HUES64 (cell line): ENCODE measurements at regions not wholly inside any gene's neighbourhood (a gene's known extent, or its start where the extent isn't known, plus 50 kb on each side); places are given as distances from the start of the nearest gene placed in this dataset.

Experiments
- H3K27ac ChIP-seq: 2 replicates; pipeline ENCODE4 v1.7.0; 2013; ENCODE audit warnings: low read depth, low read length, inconsistent platforms
- H3K27me3 ChIP-seq: 2 replicates; pipeline ENCODE4 v1.6.1; 2013; ENCODE audit warnings: mild to moderate bottlenecking, low read length; ENCODE audit not compliant: insufficient read depth
- H3K36me3 ChIP-seq: 2 replicates; pipeline ENCODE4 v1.6.1; 2013; ENCODE audit warnings: mild to moderate bottlenecking, low read length; ENCODE audit not compliant: insufficient read depth
- H3K4me1 ChIP-seq: 2 replicates; pipeline ENCODE4 v1.6.1; 2013; ENCODE audit warnings: mild to moderate bottlenecking, low read length, moderate library complexity; ENCODE audit not compliant: insufficient read depth
- H3K4me3 ChIP-seq: 2 replicates; pipeline ENCODE4 v1.5.1; 2013; ENCODE audit warnings: mild to moderate bottlenecking, low read length, moderate library complexity
- H3K9ac ChIP-seq: 2 replicates; pipeline ENCODE4 v1.6.1; 2013; ENCODE audit warnings: mild to moderate bottlenecking, low read depth, low read length
- H3K9me3 ChIP-seq: 2 replicates; pipeline ENCODE4 v1.6.1; 2013; ENCODE audit warnings: low read depth, low read length; ENCODE audit not compliant: insufficient read depth
- WGBS: fragments of 150-250, 120-280 bp; methylation state at CpG from one replicate; pipeline ENCODE4 v1.1.7; 2013; ENCODE audit warnings: missing lambda C conversion rate; 5-methylcytosine and 5-hydroxymethylcytosine counted together

- 66% methylated on average over 2 of the region's 2 CpGs for WGBS
- no peaks in the 10 kb centered on the region for H3K36me3 ChIP-seq
- H3K9me3 ChIP-seq, result 0 out of 2 replicates have a peak, but pooled peaks cover 2% of the 10 kb centered on the region
- no peak overlapping the region for H3K9ac ChIP-seq
- no peak overlapping the region for H3K4me3 ChIP-seq
- peaks cover 4% of the 10 kb centered on the region; the same call in 1 of the 2 replicates for H3K27me3 ChIP-seq
- no peaks in the 10 kb centered on the region for H3K4me1 ChIP-seq
- no peak overlapping the region for H3K27ac ChIP-seq
Measured at GRCh38 chr3:24963762-24964625, 464.1 kb upstream of the RARB start.

GRCh38 chr3:24965706-24966385 lies 462.2 kb upstream of the RARB start:
- Histone ChIP-seq H3K9me3 (no peaks in the 10 kb centered on the region), H3K27me3 (no peaks in the 10 kb centered on the region), H3K9ac (no peak overlapping the region), H3K4me1 (no peaks in the 10 kb centered on the region), H3K27ac (no peak overlapping the region), H3K36me3 (no peaks in the 10 kb centered on the region), H3K4me3 (no peak overlapping the region)
- 93% methylated on average over 1 of the region's 2 CpGs for WGBS

- Histone ChIP-seq H3K9ac (no peak overlapping the region), H3K27ac (no peak overlapping the region), H3K27me3 (no peaks in the 10 kb centered on the region), H3K4me3 (no peak overlapping the region), H3K4me1 (no peaks in the 10 kb centered on the region), H3K9me3 (no peaks in the 10 kb centered on the region), H3K36me3 (no peaks in the 10 kb centered on the region)
- 100% methylated on average over 1 of the region's 1 CpG for WGBS
Measured at GRCh38 chr3:24968036-24968435, 460.0 kb upstream of the RARB start.

- Histone ChIP-seq H3K27ac (no peak overlapping the region), H3K9ac (no peak overlapping the region), H3K27me3 (no peaks in the 10 kb centered on the region), H3K4me1 (no peaks in the 10 kb centered on the region), H3K4me3 (no peak overlapping the region), H3K9me3 (no peaks in the 10 kb centered on the region), H3K36me3 (no peaks in the 10 kb centered on the region)
- 100% methylated on average over 1 of the region's 1 CpG for WGBS
Measured at GRCh38 chr3:24972491-24972890, 455.6 kb upstream of the RARB start.

- Histone ChIP-seq H3K4me1 (no peaks in the 10 kb centered on the region), H3K27me3 (no peaks in the 10 kb centered on the region), H3K27ac (no peak overlapping the region), H3K9ac (no peak overlapping the region), H3K4me3 (no peak overlapping the region), H3K9me3 (no peaks in the 10 kb centered on the region), H3K36me3 (no peaks in the 10 kb centered on the region)
- 95% methylated on average over 5 of the region's 5 CpGs for WGBS
Measured at GRCh38 chr3:24981309-24981708, 446.8 kb upstream of the RARB start.

GRCh38 chr3:24981924-24982323 lies 446.1 kb upstream of the RARB start:
- no peak overlapping the region for H3K27ac ChIP-seq
- no peak overlapping the region for H3K4me3 ChIP-seq
- H3K4me1 ChIP-seq, result 0 out of 2 replicates have a peak, but pooled peaks cover 2% of the 10 kb centered on the region
- no peaks in the 10 kb centered on the region for H3K27me3 ChIP-seq
- no peak overlapping the region for H3K9ac ChIP-seq
- no peaks in the 10 kb centered on the region for H3K9me3 ChIP-seq
- no peaks in the 10 kb centered on the region for H3K36me3 ChIP-seq

GRCh38 chr3:24985668-24986067 lies 442.4 kb upstream of the RARB start:
- Histone ChIP-seq H3K9ac (no peak overlapping the region), H3K27ac (no peak overlapping the region), H3K36me3 (no peaks in the 10 kb centered on the region), H3K27me3 (no peaks in the 10 kb centered on the region), H3K9me3 (no peaks in the 10 kb centered on the region), H3K4me3 (no peak overlapping the region), H3K4me1 (0 out of 2 replicates have a peak, but pooled peaks cover 2% of the 10 kb centered on the region)
- WGBS, result 94% methylated on average over 8 of the region's 9 CpGs

GRCh38 chr3:24986612-24987011 lies 441.5 kb upstream of the RARB start:
- H3K27ac ChIP-seq, result no peak overlapping the region
- no peaks in the 10 kb centered on the region for H3K27me3 ChIP-seq
- H3K4me3 ChIP-seq, result no peak overlapping the region
- WGBS, result 87% methylated on average over 7 of the region's 7 CpGs
- H3K36me3 ChIP-seq, result no peaks in the 10 kb centered on the region
- H3K9ac ChIP-seq, result no peak overlapping the region
- 0 out of 2 replicates have a peak, but pooled peaks cover 2% of the 10 kb centered on the region for H3K4me1 ChIP-seq
- no peaks in the 10 kb centered on the region for H3K9me3 ChIP-seq

- H3K4me3 ChIP-seq, result no peak overlapping the region
- no peaks in the 10 kb centered on the region for H3K9me3 ChIP-seq
- 0 out of 2 replicates have a peak, but pooled peaks cover 5% of the 10 kb centered on the region for H3K4me1 ChIP-seq
- WGBS, result 95% methylated on average over 2 of the region's 2 CpGs
- H3K9ac ChIP-seq, result no peak overlapping the region
- no peaks in the 10 kb centered on the region for H3K36me3 ChIP-seq
- H3K27ac ChIP-seq, result no peak overlapping the region
- no peaks in the 10 kb centered on the region for H3K27me3 ChIP-seq
Measured at GRCh38 chr3:24999357-24999756, 428.7 kb upstream of the RARB start.

- 100% methylated on average over 1 of the region's 1 CpG for WGBS
- Histone ChIP-seq H3K36me3 (no peaks in the 10 kb centered on the region), H3K4me3 (no peak overlapping the region)
Measured at GRCh38 chr3:25000971-25001591, 427.0 kb upstream of the RARB start.

GRCh38 chr3:25002052-25002451 lies 426.0 kb upstream of the RARB start:
- Histone ChIP-seq H3K4me1 (0 out of 2 replicates have a peak, but pooled peaks cover 5% of the 10 kb centered on the region), H3K27me3 (no peaks in the 10 kb centered on the region), H3K9me3 (no peaks in the 10 kb centered on the region), H3K4me3 (no peak overlapping the region), H3K27ac (no peak overlapping the region), H3K9ac (no peak overlapping the region), H3K36me3 (no peaks in the 10 kb centered on the region)
- WGBS, result 91% methylated on average over 2 of the region's 2 CpGs

More at GRCh38 chr3:25000971-25001591, 427.0 kb upstream of the RARB start:
- no peaks in the 10 kb centered on the region for H3K27me3 ChIP-seq
- H3K9me3 ChIP-seq, result no peaks in the 10 kb centered on the region
- 0 out of 2 replicates have a peak, but pooled peaks cover 5% of the 10 kb centered on the region for H3K4me1 ChIP-seq
- no peak overlapping the region for H3K27ac ChIP-seq
- no peak overlapping the region for H3K9ac ChIP-seq
